ENCODE measurements at regions not wholly inside any gene's neighbourhood (a gene's known extent, or its start where the extent isn't known, plus 50 kb on each side); places are given as distances from the start of the nearest gene placed in this dataset.

GRCh38 chr17:69909389-69909788 lies 165.6 kb upstream of the KCNJ16 start:
- peaks cover 0 to 2% (median 0%) of the 10 kb centered on the region in 5 donors for H3K27me3 Mint-ChIP-seq
- peaks cover 0 to 6% (median 0%) of the 10 kb centered on the region in 9 donors for H3K9me3 Mint-ChIP-seq
- DNase-seq (no peak), ATAC-seq (no peak)
- H3K4me3 Mint-ChIP-seq = no peak overlapping the region
- H3K4me1 Mint-ChIP-seq = no peaks in the 10 kb centered on the region
- no peak overlapping the region for H3K27ac Mint-ChIP-seq
- H3K36me3 Mint-ChIP-seq = no peaks in the 10 kb centered on the region
- POLR2A ChIA-PET = no interaction called here

GRCh38 chr17:69912805-69913204 lies 162.2 kb upstream of the KCNJ16 start:
- Mint-ChIP-seq H3K4me1 (no peaks in the 10 kb centered on the region), H3K9me3 (peaks cover 0 to 6% (median 0%) of the 10 kb centered on the region in 9 donors), H3K27ac (no peak overlapping the region), H3K4me3 (no peak overlapping the region), H3K36me3 (no peaks in the 10 kb centered on the region), H3K27me3 (peaks cover 0 to 2% (median 0%) of the 10 kb centered on the region in 5 donors)
- ATAC-seq = no peak
- POLR2A ChIA-PET = no interaction called here
- DNase-seq = no peak

- Mint-ChIP-seq H3K36me3 (no peaks in the 10 kb centered on the region), H3K9me3 (peaks cover 0 to 6% (median 0%) of the 10 kb centered on the region in 9 donors), H3K27ac (no peak overlapping the region), H3K27me3 (peaks cover 0 to 2% (median 0%) of the 10 kb centered on the region in 5 donors), H3K4me3 (no peak overlapping the region), H3K4me1 (no peaks in the 10 kb centered on the region)
- DNase-seq (no peak), ATAC-seq (no peak)
- POLR2A ChIA-PET = no interaction called here
Measured at GRCh38 chr17:69913216-69913615, 161.8 kb upstream of the KCNJ16 start.

DNA sequence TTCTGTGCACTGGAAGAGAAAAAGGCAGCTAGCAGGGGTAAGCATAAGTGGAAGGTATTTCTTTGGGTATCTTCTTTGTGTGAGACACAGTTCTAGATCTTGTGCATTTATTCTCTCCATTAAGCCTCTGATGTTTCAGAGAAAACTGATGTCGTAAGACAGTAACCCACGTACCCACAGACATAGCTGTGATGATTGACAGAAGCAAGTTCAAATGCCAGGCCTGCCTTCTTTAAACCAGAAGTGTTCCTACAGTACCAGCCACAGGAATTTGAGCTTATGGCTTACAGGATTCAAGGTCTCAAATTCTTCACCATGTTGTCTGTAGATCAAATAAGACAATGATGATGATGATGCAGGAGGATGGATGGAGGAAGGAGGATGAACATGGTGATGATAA lies 161.4 kb upstream of the KCNJ16 start:
- DNase-seq (no peak), ATAC-seq (no peak)
- POLR2A ChIA-PET = no interaction called here
- peaks cover 0 to 6% (median 0%) of the 10 kb centered on the region in 9 donors for H3K9me3 Mint-ChIP-seq
- no peaks in the 10 kb centered on the region for H3K36me3 Mint-ChIP-seq
- no peaks in the 10 kb centered on the region for H3K4me1 Mint-ChIP-seq
- H3K4me3 Mint-ChIP-seq = no peak overlapping the region
- no peak overlapping the region for H3K27ac Mint-ChIP-seq
- H3K27me3 Mint-ChIP-seq = peaks cover 0 to 4% (median 0%) of the 10 kb centered on the region in 5 donors

GRCh38 chr17:69914520-69914919 lies 160.5 kb upstream of the KCNJ16 start:
- no peak for ATAC-seq
- no peaks in the 10 kb centered on the region for H3K4me1 Mint-ChIP-seq
- POLR2A ChIA-PET = no interaction called here

GRCh38 chr17:69916761-69917160 lies 158.3 kb upstream of the KCNJ16 start:
- Mint-ChIP-seq H3K9me3 (peaks cover 0 to 19% (median 7%) of the 10 kb centered on the region in 9 donors), H3K36me3 (peaks cover 0 to 4% (median 2%) of the 10 kb centered on the region in 3 donors), H3K4me3 (no peak overlapping the region), H3K27ac (no peak overlapping the region), H3K27me3 (peaks cover 0 to 12% (median 0%) of the 10 kb centered on the region in 5 donors), H3K4me1 (no peaks in the 10 kb centered on the region)
- ATAC-seq (no peak), DNase-seq (no peak)
- POLR2A ChIA-PET = no interaction called here

More at GRCh38 chr17:69914520-69914919, 160.5 kb upstream of the KCNJ16 start:
- H3K36me3 Mint-ChIP-seq = peaks cover 0 to 3% (median 0%) of the 10 kb centered on the region in 3 donors
- no peak for DNase-seq
- H3K9me3 Mint-ChIP-seq = peaks cover 0 to 12% (median 4%) of the 10 kb centered on the region in 9 donors
- no peak overlapping the region for H3K4me3 Mint-ChIP-seq
- no peak overlapping the region for H3K27ac Mint-ChIP-seq
- H3K27me3 Mint-ChIP-seq = peaks cover 0 to 12% (median 0%) of the 10 kb centered on the region in 5 donors

DNA sequence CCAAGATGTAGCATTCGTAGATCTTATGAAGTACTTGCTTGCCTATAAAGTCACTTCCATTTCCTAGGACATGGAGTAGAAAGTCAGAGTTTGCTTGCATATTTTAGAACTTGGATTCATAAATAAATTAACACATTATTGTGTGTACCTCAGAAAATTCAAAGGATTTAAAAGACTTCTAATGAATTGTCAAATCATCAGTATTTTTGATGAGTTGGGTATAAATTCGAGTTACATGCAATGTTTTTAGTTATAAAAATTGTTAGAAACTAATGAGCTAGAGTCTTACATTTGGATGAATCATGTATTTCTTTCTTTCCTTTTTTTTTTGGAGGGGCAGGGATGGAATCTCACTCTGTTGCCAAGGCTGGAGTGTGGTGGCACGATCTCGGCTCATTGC lies 156.9 kb upstream of the KCNJ16 start:
- POLR2A ChIA-PET = no interaction called here
- H3K4me3 Mint-ChIP-seq = no peak overlapping the region
- H3K9me3 Mint-ChIP-seq = peaks cover 2 to 19% (median 7%) of the 10 kb centered on the region in 9 donors
- no peak overlapping the region for H3K27ac Mint-ChIP-seq
- H3K4me1 Mint-ChIP-seq = no peaks in the 10 kb centered on the region
- ATAC-seq = no peak
- peaks cover 0 to 4% (median 2%) of the 10 kb centered on the region in 3 donors for H3K36me3 Mint-ChIP-seq
- DNase-seq = no peak
- peaks cover 0 to 12% (median 0%) of the 10 kb centered on the region in 5 donors for H3K27me3 Mint-ChIP-seq

DNA sequence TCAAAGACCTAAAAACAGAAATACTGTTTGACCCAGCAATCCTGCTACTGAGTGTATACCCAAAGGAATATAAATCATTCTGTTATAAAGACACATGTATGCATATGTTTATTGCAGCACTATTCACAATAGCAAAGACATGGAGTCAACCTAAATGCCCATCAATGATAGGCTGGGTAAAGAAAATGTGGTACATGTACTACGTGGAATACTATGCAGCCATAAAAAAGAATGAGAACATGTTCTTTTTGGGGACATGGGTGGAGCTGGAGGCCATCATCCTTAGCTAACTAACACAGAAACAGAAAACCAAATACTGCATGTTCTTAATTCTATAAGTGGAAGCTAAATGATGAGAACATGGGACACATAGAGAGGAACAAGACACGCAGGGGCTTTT lies 155.2 kb upstream of the KCNJ16 start:
- H3K4me1 Mint-ChIP-seq = no peaks in the 10 kb centered on the region
- no peak for DNase-seq
- peaks cover 2 to 19% (median 7%) of the 10 kb centered on the region in 9 donors for H3K9me3 Mint-ChIP-seq
- no peak for ATAC-seq
- H3K27me3 Mint-ChIP-seq = peaks cover 0 to 12% (median 0%) of the 10 kb centered on the region in 5 donors
- no peak overlapping the region for H3K4me3 Mint-ChIP-seq
- POLR2A ChIA-PET = no interaction called here
- H3K36me3 Mint-ChIP-seq = peaks cover 0 to 4% (median 2%) of the 10 kb centered on the region in 3 donors
- H3K27ac Mint-ChIP-seq = no peak overlapping the region

DNA sequence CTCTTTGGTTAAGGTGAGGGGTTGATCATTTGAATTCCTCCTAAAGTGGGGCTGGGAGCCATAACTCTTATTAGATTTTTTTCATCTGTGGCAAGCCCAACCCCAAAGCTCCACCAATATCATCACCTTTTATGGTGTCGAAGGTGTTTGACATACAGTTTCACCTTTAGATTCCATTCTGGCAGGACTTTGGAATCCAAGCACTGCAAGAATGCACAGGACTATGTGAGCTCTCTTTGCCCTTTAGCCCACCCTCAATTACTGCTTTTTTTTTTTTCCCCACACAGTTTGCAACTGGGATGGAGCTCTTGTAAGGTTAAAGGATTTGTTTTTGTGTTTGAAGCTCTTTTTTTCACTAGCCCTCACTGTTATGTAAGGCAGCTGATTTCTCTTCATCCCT lies 154.0 kb upstream of the KCNJ16 start:
- POLR2A ChIA-PET = no interaction called here
- Mint-ChIP-seq H3K27ac (no peak overlapping the region), H3K9me3 (peaks cover 2 to 19% (median 8%) of the 10 kb centered on the region in 9 donors), H3K4me1 (no peaks in the 10 kb centered on the region), H3K36me3 (peaks cover 0 to 4% (median 2%) of the 10 kb centered on the region in 3 donors), H3K27me3 (peaks cover 0 to 12% (median 0%) of the 10 kb centered on the region in 5 donors), H3K4me3 (no peak overlapping the region)
- DNase-seq (no peak), ATAC-seq (no peak)

DNA sequence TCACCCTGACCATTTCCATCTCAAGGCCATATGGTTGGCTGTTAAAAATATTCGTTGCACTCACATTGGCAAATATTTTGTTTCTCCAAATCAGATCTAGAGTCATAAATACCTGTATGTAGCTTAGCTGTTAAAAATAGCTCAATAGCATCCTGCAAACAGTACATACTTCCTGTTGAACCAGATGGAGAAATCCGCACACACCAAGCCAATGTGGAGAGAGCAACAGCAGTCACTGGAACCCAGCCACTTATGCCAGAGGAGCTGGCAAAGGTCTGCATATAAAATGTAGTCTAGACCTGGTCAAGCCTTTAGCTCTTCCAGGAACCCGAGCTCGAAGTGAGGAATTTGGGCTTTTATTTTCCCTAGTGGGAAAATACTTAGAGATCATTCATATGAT lies 146.4 kb upstream of the KCNJ16 start:
- Mint-ChIP-seq H3K4me1 (no peaks in the 10 kb centered on the region), H3K27me3 (peaks cover 0 to 3% (median 0%) of the 10 kb centered on the region in 5 donors), H3K27ac (no peak overlapping the region), H3K36me3 (no peaks in the 10 kb centered on the region), H3K4me3 (no peak overlapping the region), H3K9me3 (peaks cover 0 to 12% (median 4%) of the 10 kb centered on the region in 9 donors)
- no peak for ATAC-seq
- POLR2A ChIA-PET = no interaction called here
- DNase-seq = no peak

DNA sequence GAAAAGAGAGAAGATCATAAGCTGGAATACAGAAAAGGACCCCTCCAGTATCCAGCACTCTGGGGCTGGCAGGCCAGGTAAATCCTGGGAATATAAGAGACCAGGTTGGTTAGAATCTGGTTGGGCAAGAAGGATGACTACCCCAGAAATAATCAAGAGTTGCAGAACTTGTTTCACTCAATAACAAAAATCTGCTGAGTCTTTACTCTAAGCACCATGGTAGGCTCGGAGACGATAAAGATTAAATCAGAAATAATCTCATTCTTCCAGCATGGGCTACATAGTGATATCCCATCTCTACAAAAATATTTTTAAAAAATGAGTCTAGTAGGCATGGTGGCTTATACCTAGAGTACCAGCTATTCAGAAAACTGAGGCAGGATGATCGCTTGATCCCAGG lies 138.0 kb upstream of the KCNJ16 start:
- H3K27me3 Mint-ChIP-seq = peaks cover 0 to 7% (median 0%) of the 10 kb centered on the region in 5 donors

DNA sequence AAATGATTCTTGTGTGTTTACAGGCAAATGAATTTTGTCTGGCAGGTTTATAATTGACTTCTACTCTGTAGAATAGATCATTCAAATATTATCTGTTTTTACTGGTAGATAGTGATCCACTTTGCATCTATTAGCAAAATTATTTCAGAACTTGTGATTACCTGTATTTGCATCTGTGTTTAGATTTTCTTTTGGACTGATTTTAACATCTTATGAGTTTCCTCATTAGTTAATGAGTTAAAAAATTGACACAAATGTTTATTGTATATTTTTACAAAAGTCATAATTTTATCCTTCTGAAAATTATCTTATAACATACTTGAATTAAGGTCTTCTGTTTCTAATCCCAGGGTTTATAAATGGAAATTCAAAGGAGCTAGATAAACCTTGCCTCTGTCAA lies 132.0 kb upstream of the KCNJ16 start:
- POLR2A ChIA-PET = no interaction called here
- peaks cover 0 to 5% (median 0%) of the 10 kb centered on the region in 9 donors for H3K9me3 Mint-ChIP-seq
- no peaks in the 10 kb centered on the region for H3K36me3 Mint-ChIP-seq
- peaks cover 0 to 3% (median 0%) of the 10 kb centered on the region in 5 donors for H3K27me3 Mint-ChIP-seq
- H3K4me3 Mint-ChIP-seq = no peak overlapping the region
- H3K4me1 Mint-ChIP-seq = no peaks in the 10 kb centered on the region
- ATAC-seq (no peak), DNase-seq (no peak)
- no peak overlapping the region for H3K27ac Mint-ChIP-seq

More for the DNA sequence above, 138.0 kb upstream of the KCNJ16 start:
- H3K27ac Mint-ChIP-seq = no peak overlapping the region
- POLR2A ChIA-PET = no interaction called here
- H3K36me3 Mint-ChIP-seq = no peaks in the 10 kb centered on the region
- no peak for DNase-seq
- ATAC-seq = no peak
- peaks cover 0 to 13% (median 0%) of the 10 kb centered on the region in 9 donors for H3K9me3 Mint-ChIP-seq
- no peak overlapping the region for H3K4me3 Mint-ChIP-seq
- H3K4me1 Mint-ChIP-seq = no peaks in the 10 kb centered on the region

DNA sequence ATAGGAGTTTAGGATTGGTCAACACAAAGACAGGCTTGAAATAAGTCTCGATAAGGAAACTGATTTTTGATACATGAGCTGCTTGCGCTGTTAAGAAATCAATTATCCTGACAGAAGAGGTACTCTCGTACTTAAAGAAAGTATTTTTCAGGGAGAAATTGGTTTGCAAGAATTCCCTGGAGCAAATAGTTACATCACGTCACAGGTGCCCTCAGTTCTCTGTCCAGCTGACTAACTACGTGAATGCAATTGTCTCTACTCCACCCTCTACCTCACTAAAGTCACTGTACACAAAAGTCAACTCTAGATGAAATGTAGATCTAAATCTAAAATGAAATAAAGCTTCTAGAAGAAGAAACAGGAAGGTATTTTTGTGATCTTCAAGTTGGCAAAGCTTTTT lies 130.6 kb upstream of the KCNJ16 start:
- no peaks in the 10 kb centered on the region for H3K4me1 Mint-ChIP-seq
- peaks cover 0 to 2% (median 0%) of the 10 kb centered on the region in 9 donors for H3K9me3 Mint-ChIP-seq
- ATAC-seq (no peak), DNase-seq (no peak)
- H3K27me3 Mint-ChIP-seq = peaks cover 0 to 3% (median 0%) of the 10 kb centered on the region in 5 donors
- POLR2A ChIA-PET = no interaction called here
- H3K27ac Mint-ChIP-seq = no peak overlapping the region
- H3K36me3 Mint-ChIP-seq = no peaks in the 10 kb centered on the region
- H3K4me3 Mint-ChIP-seq = no peak overlapping the region

DNA sequence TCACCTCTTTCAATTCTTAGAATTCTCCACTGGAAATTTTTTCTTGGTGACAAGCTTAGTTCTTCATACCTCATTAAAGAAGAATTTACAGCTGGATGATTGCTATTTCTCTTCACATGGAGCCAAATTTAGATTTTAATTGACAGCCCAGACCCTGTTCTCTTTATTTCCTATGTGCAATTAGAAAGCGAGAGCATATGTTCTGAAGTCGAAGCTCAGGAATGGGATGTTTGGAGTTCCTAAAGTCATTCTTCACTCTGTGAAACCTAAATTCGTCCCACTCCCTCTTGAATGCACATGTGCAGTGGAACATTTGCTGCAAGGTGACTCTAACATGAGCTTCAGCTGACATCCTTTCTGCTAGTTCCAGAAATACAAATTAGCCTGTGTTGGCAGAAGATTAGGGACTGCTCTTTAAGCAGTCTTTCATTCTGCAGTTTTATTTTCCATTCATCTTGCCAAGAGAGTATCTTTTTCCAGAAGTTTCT lies 129.3 kb upstream of the KCNJ16 start:
- Mint-ChIP-seq H3K36me3 (no peaks in the 10 kb centered on the region), H3K9me3 (peaks cover 0 to 2% (median 0%) of the 10 kb centered on the region in 9 donors), H3K4me1 (no peaks in the 10 kb centered on the region), H3K27me3 (peaks cover 0 to 3% (median 2%) of the 10 kb centered on the region in 5 donors), H3K4me3 (no peak overlapping the region), H3K27ac (no peak overlapping the region)
- POLR2A ChIA-PET = no interaction called here
- DNase-seq (no peak), ATAC-seq (no peak)
